A549 (cell line): ENCODE measurements at regions not wholly inside any gene's neighbourhood (a gene's known extent, or its start where the extent isn't known, plus 50 kb on each side); places are given as distances from the start of the nearest gene placed in this dataset.

Experiments used
- ATAC-seq, 2 experiments: fragments of 200-7000 bp in 1 of 2; fragments of >200 bp in 1 of 2; cut with Nextera tagmentation in 1 of 2; cut with Tn5 transposase in 1 of 2; 3 replicates each; pipeline versions ENCODE4 v1.8.0 to v1.9.1; 2018 to 2020; ENCODE audit warnings: mild to moderate bottlenecking in 1 of 2, moderate library complexity in 1 of 2
- CTCF ChIA-PET: fragments of 300-600 bp; sonication (Branson Sonifier 250); formaldehyde crosslinking; extraction: SDS; loops from one replicate; lab custom pipeline; 2021; ENCODE audit warnings: antibody characterized with exemption, inconsistent platforms; lab: Yijun Ruan, JAX
- POLR2A ChIA-PET: fragments of 350-600 bp; formaldehyde crosslinking; extraction: SDS; loops from one replicate; lab custom pipeline; 2021; ENCODE audit warnings: antibody characterized with exemption, inconsistent platforms; lab: Yijun Ruan, JAX
- DNase-seq, 2 experiments: peaks; one replicate each; pipeline versions ENCODE4 v3.0.0 to v3.0.0-alpha.2; 2011 to 2016; ENCODE audit warnings: low read depth in 1 of 2, low spot score in 1 of 2
- FAIRE-seq: peaks from 2 replicates; lab custom pipeline; 2011; peaks lifted over from hg19 to GRCh38; lab: Jason Lieb, UNC
- H3K27ac ChIP-seq, 2 experiments: fragments of >200 bp; sonication (Bioruptor Twin); formaldehyde crosslinking; 3 replicates each; pipeline ENCODE4 v1.5.1; 2016 to 2017
- H3K4me1 ChIP-seq: fragments of >200 bp; sonication (Bioruptor Twin); formaldehyde crosslinking; 3 replicates; pipeline ENCODE4 v1.6.1; 2016
- H3K4me2 ChIP-seq: fragments of >200 bp; sonication (Bioruptor Twin); formaldehyde crosslinking; 3 replicates; pipeline ENCODE4 v1.6.1; 2016
- H3K4me3 ChIP-seq: fragments of >200 bp; sonication (Bioruptor Twin); formaldehyde crosslinking; 3 replicates; pipeline ENCODE4 v1.5.1; 2016
- H3K9me3 ChIP-seq: fragments of >200 bp; sonication (Bioruptor Twin); formaldehyde crosslinking; 3 replicates; pipeline ENCODE4 v1.6.1; 2016
- CBX8 ChIP-seq: fragments of 200-600 bp; sonication (generic); IDR thresholded peaks from 2 replicates; pipeline ENCODE4 v1.6.1; 2016
- CTCF ChIP-seq: fragments of >200 bp; sonication (Bioruptor Twin); formaldehyde crosslinking; IDR thresholded peaks from 3 replicates; pipeline ENCODE4 v1.5.1; 2016
- EHF ChIP-seq: fragments of 250-450 bp; sonication (Bioruptor Pico); IDR thresholded peaks from 2 replicates; pipeline ENCODE4 v1.5.0; 2020; ENCODE audit warnings: mild to moderate bottlenecking
- EHMT2 ChIP-seq: fragments of 200-600 bp; sonication (generic); IDR thresholded peaks from 2 replicates; pipeline ENCODE4 v1.6.1; 2016; ENCODE audit warnings: antibody characterized with exemption, low read depth, mild to moderate bottlenecking, moderate library complexity
- ESRRA ChIP-seq: fragments of 150-350 bp; IDR thresholded peaks from 2 replicates; pipeline ENCODE4 v1.6.1; 2014; ENCODE audit warnings: mild to moderate bottlenecking, low read length, borderline replicate concordance
- FOSL2 ChIP-seq, 2 experiments: fragments of 450-650 bp in 1 of 2; fragments of >200 bp in 1 of 2; sonication (Bioruptor Twin) in 1 of 2; formaldehyde crosslinking; IDR thresholded peaks; 2 replicates each; pipeline versions ENCODE4 v1.5.0 to v1.6.1; 2016 to 2020; ENCODE audit warnings: mild to moderate bottlenecking in 1 of 2, moderate library complexity in 1 of 2
- GATA3 ChIP-seq: IDR thresholded peaks from 2 replicates; pipeline ENCODE4 v1.6.1; 2012; ENCODE audit warnings: borderline replicate concordance
- HOXB13 ChIP-seq: fragments of 250-450 bp; sonication (Bioruptor Pico); IDR thresholded peaks from 2 replicates; pipeline ENCODE4 v1.5.0; 2020; ENCODE audit warnings: low read depth, mild to moderate bottlenecking, moderate library complexity
- JUNB ChIP-seq: fragments of >200 bp; sonication (Bioruptor Twin); formaldehyde crosslinking; IDR thresholded peaks from 2 replicates; pipeline ENCODE4 v1.6.1; 2016
- KDM5A ChIP-seq: fragments of 200-600 bp; sonication (generic); IDR thresholded peaks from 2 replicates; pipeline ENCODE4 v1.6.1; 2016; ENCODE audit warnings: antibody characterized with exemption, mild to moderate bottlenecking
- NFE2L2 ChIP-seq: fragments of 150-350 bp; conservative IDR thresholded peaks from 2 replicates; pipeline ENCODE4 v1.6.1; 2014; ENCODE audit warnings: low read length
- RARB ChIP-seq: fragments of 250-450 bp; sonication (Bioruptor Pico); IDR thresholded peaks from 2 replicates; pipeline ENCODE4 v1.8.0; 2021; ENCODE audit warnings: mild to moderate bottlenecking, moderate library complexity
- RCOR1 ChIP-seq: fragments of 150-350 bp; IDR thresholded peaks from 2 replicates; pipeline ENCODE4 v1.6.1; 2014; ENCODE audit warnings: antibody characterized with exemption, low read length, low read depth
- REST ChIP-seq: fragments of 200-600 bp; sonication (generic); IDR thresholded peaks from 2 replicates; pipeline ENCODE4 v1.6.1; 2016; ENCODE audit warnings: antibody characterized with exemption, mild to moderate bottlenecking, moderate library complexity
- RNF2 ChIP-seq: fragments of 200-600 bp; sonication (generic); IDR thresholded peaks from 2 replicates; pipeline ENCODE4 v1.6.1; 2016; ENCODE audit warnings: low read depth, mild to moderate bottlenecking, antibody characterized with exemption, moderate library complexity, borderline replicate concordance
- SMC3 ChIP-seq: fragments of >200 bp; sonication (Bioruptor Twin); formaldehyde crosslinking; IDR thresholded peaks from 3 replicates; pipeline ENCODE4 v1.6.1; 2018; ENCODE audit warnings: inconsistent platforms
- SREBF2 ChIP-seq: fragments of 450-650 bp; IDR thresholded peaks from 2 replicates; pipeline ENCODE4 v1.6.1; 2014; ENCODE audit warnings: mild to moderate bottlenecking, moderate library complexity
- ZC3H11A ChIP-seq: fragments of 450-650 bp; IDR thresholded peaks from 2 replicates; pipeline ENCODE4 v1.6.1; 2014; ENCODE audit warnings: antibody characterized with exemption, mild to moderate bottlenecking
- WGBS: methylation state at CpG from one replicate; pipeline ENCODE4 v1.1.6; 2017; ENCODE audit errors: missing lambda C conversion rate; 5-methylcytosine and 5-hydroxymethylcytosine counted together

- H3K27ac ChIP-seq = no peak overlapping the region
- no peak for TF ChIP-seq EHF
- no peak for TF ChIP-seq FOSL2 (IDR thresholded peaks at IDR 0.05)
- TF ChIP-seq FOSL2 (CRISPR knock-in tag; IDR thresholded peaks at IDR 0.05) = no peak
- TF ChIP-seq SREBF2 = no peak
- H3K4me2 ChIP-seq = no peak overlapping the region
- CTCF ChIA-PET = no interaction called here
- DNase-seq (no peak), FAIRE-seq (no peak), ATAC-seq (no peak)
- no peaks in the 10 kb centered on the region for H3K4me1 ChIP-seq
- H3K9me3 ChIP-seq = no peaks in the 10 kb centered on the region
- no peak overlapping the region for H3K4me3 ChIP-seq
- WGBS = 25% methylated on average over 3 of the region's 3 CpGs
- POLR2A ChIA-PET = no interaction called here
Observed at GRCh38 chr4:60088807-60089486, 1111.2 kb upstream of the ADGRL3 start.

- Histone ChIP-seq H3K4me2 (no peak overlapping the region), H3K4me1 (no peaks in the 10 kb centered on the region), H3K9me3 (no peaks in the 10 kb centered on the region), H3K4me3 (no peak overlapping the region), H3K27ac (no peak overlapping the region)
- DNase-seq (no peak), FAIRE-seq (no peak), ATAC-seq (no peak)
- 33% methylated on average over 3 of the region's 3 CpGs for WGBS
- ChIA-PET CTCF (no interaction called here), POLR2A (no interaction called here)
- TF ChIP-seq NFE2L2 (no peak), RCOR1 (no peak), SMC3 (no peak), ESRRA (no peak), GATA3 (no peak), RARB (CRISPR knock-in tag) (no peak)
Observed at GRCh38 chr4:60089546-60090273, 1110.4 kb upstream of the ADGRL3 start.

GRCh38 chr4:60096676-60097075 is 1103.5 kb upstream of the ADGRL3 start:
- H3K27ac ChIP-seq = no peak overlapping the region
- TF ChIP-seq CBX8 = no peak
- TF ChIP-seq, all 56 proteins: peak for 0
- Histone ChIP-seq H3K4me1 (no peaks in the 10 kb centered on the region), H3K4me2 (no peak overlapping the region), H3K4me3 (no peak overlapping the region), H3K9me3 (no peaks in the 10 kb centered on the region)
- POLR2A ChIA-PET = no interaction called here
- ATAC-seq = no peak
- DNase-seq = no peak
- 0% methylated on average over 1 of the region's 1 CpG for WGBS
- FAIRE-seq = no peak
- CTCF ChIA-PET = no interaction called here

- DNase-seq = no peak
- Histone ChIP-seq H3K4me1 (no peaks in the 10 kb centered on the region), H3K27ac (no peak overlapping the region), H3K9me3 (no peaks in the 10 kb centered on the region), H3K4me3 (no peak overlapping the region), H3K4me2 (no peak overlapping the region)
- ATAC-seq = no peak
- POLR2A ChIA-PET = no interaction called here
- no peak for TF ChIP-seq ESRRA
- TF ChIP-seq RNF2 = no peak
- 59% methylated on average over 3 of the region's 3 CpGs for WGBS
- no peak for FAIRE-seq
- CTCF ChIA-PET = no interaction called here
Observed at GRCh38 chr4:60116592-60116991, 1083.5 kb upstream of the ADGRL3 start.

- Histone ChIP-seq H3K4me2 (no peak overlapping the region), H3K4me1 (no peaks in the 10 kb centered on the region), H3K9me3 (no peaks in the 10 kb centered on the region), H3K4me3 (no peak overlapping the region), H3K27ac (no peak overlapping the region)
- FAIRE-seq (no peak), ATAC-seq (no peak), DNase-seq (no peak)
- 20% methylated on average over 3 of the region's 3 CpGs for WGBS
- TF ChIP-seq HOXB13 (CRISPR knock-in tag) (no peak), REST (no peak), JUNB (no peak), CTCF (no peak), NFE2L2 (no peak), ZC3H11A (no peak), KDM5A (no peak), CBX8 (no peak), EHMT2 (no peak), FOSL2 (IDR thresholded peaks at IDR 0.05) (no peak), FOSL2 (CRISPR knock-in tag; IDR thresholded peaks at IDR 0.05) (no peak), ESRRA (no peak)
- POLR2A ChIA-PET = no interaction called here
- CTCF ChIA-PET = no interaction called here
Observed at GRCh38 chr4:60117726-60118323, 1082.3 kb upstream of the ADGRL3 start.
